ENCODE measurements at regions not wholly inside any gene's neighbourhood (a gene's known extent, or its start where the extent isn't known, plus 50 kb on each side); places are given as distances from the start of the nearest gene placed in this dataset.

- ATAC-seq (ENCODE audit: low FRiP score) (no peak), DNase-seq (no peak)
- Histone ChIP-seq H3K36me3 (ENCODE audit: control insufficient read depth in 1 of 2, insufficient read depth in 2 of 2, low read length in 1 of 2) (no peaks in the 10 kb centered on the region), H3K9me3 (ENCODE audit: control insufficient read depth, low read length) (no peaks in the 10 kb centered on the region), H3K27ac (ENCODE audit: low read depth in 1 of 2, low read length in 2 of 2) (no peak overlapping the region), H3K4me3 (ENCODE audit: low read length in 2 of 2) (no peak overlapping the region), H3K27me3 (ENCODE audit: control insufficient read depth in 1 of 2, insufficient read depth in 2 of 2, low read length in 1 of 2) (no peaks in the 10 kb centered on the region), H3K4me1 (ENCODE audit: control insufficient read depth in 1 of 2, insufficient read depth in 2 of 2, low read length in 2 of 2) (no peaks in the 10 kb centered on the region)
- intact Hi-C loops (cut with DNase I) = no loop called here
- 83 to 86% methylated on average over 3 of the region's 3 CpGs for WGBS, 2 donors
Observed at GRCh38 chr9:102594241-102594640, 400.9 kb upstream of the CYLC2 start.

GRCh38 chr9:102587281-102587680 is 407.9 kb upstream of the CYLC2 start:
- Histone ChIP-seq H3K4me1 (ENCODE audit: control insufficient read depth in 1 of 2, insufficient read depth in 2 of 2, low read length in 2 of 2) (no peaks in the 10 kb centered on the region), H3K27me3 (ENCODE audit: control insufficient read depth in 1 of 2, insufficient read depth in 2 of 2, low read length in 1 of 2) (no peaks in the 10 kb centered on the region), H3K27ac (ENCODE audit: low read depth in 1 of 2, low read length in 2 of 2) (no peak overlapping the region), H3K36me3 (ENCODE audit: control insufficient read depth in 1 of 2, insufficient read depth in 2 of 2, low read length in 1 of 2) (no peaks in the 10 kb centered on the region), H3K9me3 (ENCODE audit: control insufficient read depth, low read length) (no peaks in the 10 kb centered on the region), H3K4me3 (ENCODE audit: low read length in 2 of 2) (no peak overlapping the region)
- 41 to 47% methylated on average over 2 of the region's 2 CpGs for WGBS, 2 donors
- no peak for ATAC-seq (ENCODE audit: low FRiP score)
- DNase-seq = no peak
- intact Hi-C loops (cut with DNase I) = no loop called here

- intact Hi-C loops (cut with DNase I) = no loop called here
- Histone ChIP-seq H3K27me3 (ENCODE audit: control insufficient read depth in 1 of 2, insufficient read depth in 2 of 2, low read length in 1 of 2) (no peaks in the 10 kb centered on the region), H3K4me3 (ENCODE audit: low read length in 2 of 2) (no peak overlapping the region), H3K36me3 (ENCODE audit: control insufficient read depth in 1 of 2, insufficient read depth in 2 of 2, low read length in 1 of 2) (no peaks in the 10 kb centered on the region), H3K9me3 (ENCODE audit: control insufficient read depth, low read length) (no peaks in the 10 kb centered on the region), H3K4me1 (ENCODE audit: control insufficient read depth in 1 of 2, insufficient read depth in 2 of 2, low read length in 2 of 2) (peaks cover 0 to 2% of the 10 kb centered on the region in 2 donors), H3K27ac (ENCODE audit: low read depth in 1 of 2, low read length in 2 of 2) (no peak overlapping the region)
- ATAC-seq (ENCODE audit: low FRiP score) = no peak
- DNase-seq = no peak
- 88 to 96% methylated on average over 3 of the region's 3 CpGs for WGBS, 2 donors
Observed at GRCh38 chr9:102569436-102569835, 425.7 kb upstream of the CYLC2 start.

GRCh38 chr9:102551346-102551745 is 443.8 kb upstream of the CYLC2 start:
- Histone ChIP-seq H3K36me3 (ENCODE audit: control insufficient read depth in 1 of 2, insufficient read depth in 2 of 2, low read length in 1 of 2) (no peaks in the 10 kb centered on the region), H3K27me3 (ENCODE audit: control insufficient read depth in 1 of 2, insufficient read depth in 2 of 2, low read length in 1 of 2) (no peaks in the 10 kb centered on the region), H3K4me1 (ENCODE audit: control insufficient read depth in 1 of 2, insufficient read depth in 2 of 2, low read length in 2 of 2) (no peaks in the 10 kb centered on the region), H3K27ac (ENCODE audit: low read depth in 1 of 2, low read length in 2 of 2) (no peak overlapping the region), H3K9me3 (ENCODE audit: control insufficient read depth, low read length) (no peaks in the 10 kb centered on the region), H3K4me3 (ENCODE audit: low read length in 2 of 2) (no peak overlapping the region)
- 96 to 100% methylated on average over 1 of the region's 1 CpG for WGBS, 2 donors
- no peak for DNase-seq
- intact Hi-C loops (cut with DNase I) = no loop called here
- ATAC-seq (ENCODE audit: low FRiP score) = no peak

GRCh38 chr9:102550886-102551285 is 444.2 kb upstream of the CYLC2 start:
- no peaks in the 10 kb centered on the region for H3K9me3 ChIP-seq (ENCODE audit: control insufficient read depth, low read length)
- H3K27ac ChIP-seq (ENCODE audit: low read depth in 1 of 2, low read length in 2 of 2) = no peak overlapping the region
- ATAC-seq (ENCODE audit: low FRiP score) = no peak
- H3K36me3 ChIP-seq (ENCODE audit: control insufficient read depth in 1 of 2, insufficient read depth in 2 of 2, low read length in 1 of 2) = no peaks in the 10 kb centered on the region
- H3K4me1 ChIP-seq (ENCODE audit: control insufficient read depth in 1 of 2, insufficient read depth in 2 of 2, low read length in 2 of 2) = no peaks in the 10 kb centered on the region
- no peak for DNase-seq
- H3K27me3 ChIP-seq (ENCODE audit: control insufficient read depth in 1 of 2, insufficient read depth in 2 of 2, low read length in 1 of 2) = no peaks in the 10 kb centered on the region
- intact Hi-C loops (cut with DNase I) = no loop called here
- 85 to 91% methylated on average over 3 of the region's 3 CpGs for WGBS, 2 donors
- H3K4me3 ChIP-seq (ENCODE audit: low read length in 2 of 2) = no peak overlapping the region

- intact Hi-C loops (cut with DNase I) = no loop called here
- no peaks in the 10 kb centered on the region for H3K4me1 ChIP-seq (ENCODE audit: control insufficient read depth in 1 of 2, insufficient read depth in 2 of 2, low read length in 2 of 2)
- no peaks in the 10 kb centered on the region for H3K27me3 ChIP-seq (ENCODE audit: control insufficient read depth in 1 of 2, insufficient read depth in 2 of 2, low read length in 1 of 2)
- ATAC-seq (ENCODE audit: low FRiP score) (no peak), DNase-seq (no peak)
- no peak overlapping the region for H3K4me3 ChIP-seq (ENCODE audit: low read length in 2 of 2)
- no peak overlapping the region for H3K27ac ChIP-seq (ENCODE audit: low read depth in 1 of 2, low read length in 2 of 2)
- H3K9me3 ChIP-seq (ENCODE audit: control insufficient read depth, low read length) = no peaks in the 10 kb centered on the region
- H3K36me3 ChIP-seq (ENCODE audit: control insufficient read depth in 1 of 2, insufficient read depth in 2 of 2, low read length in 1 of 2) = no peaks in the 10 kb centered on the region
Observed at GRCh38 chr9:102550266-102550665, 444.9 kb upstream of the CYLC2 start.

GRCh38 chr9:102534031-102534430 is 461.1 kb upstream of the CYLC2 start:
- no peaks in the 10 kb centered on the region for H3K9me3 ChIP-seq (ENCODE audit: control insufficient read depth, low read length)
- no peak for ATAC-seq (ENCODE audit: low FRiP score)
- intact Hi-C loops (cut with DNase I) = no loop called here
- H3K4me1 ChIP-seq (ENCODE audit: control insufficient read depth in 1 of 2, insufficient read depth in 2 of 2, low read length in 2 of 2) = no peaks in the 10 kb centered on the region
- H3K27ac ChIP-seq (ENCODE audit: low read depth in 1 of 2, low read length in 2 of 2) = no peak overlapping the region
- WGBS, 2 donors = 26 to 41% methylated on average over 2 of the region's 2 CpGs
- no peaks in the 10 kb centered on the region for H3K36me3 ChIP-seq (ENCODE audit: control insufficient read depth in 1 of 2, insufficient read depth in 2 of 2, low read length in 1 of 2)
- no peak for DNase-seq
- no peak overlapping the region for H3K4me3 ChIP-seq (ENCODE audit: low read length in 2 of 2)
- no peaks in the 10 kb centered on the region for H3K27me3 ChIP-seq (ENCODE audit: control insufficient read depth in 1 of 2, insufficient read depth in 2 of 2, low read length in 1 of 2)

GRCh38 chr9:102521097-102521755 is 473.9 kb upstream of the CYLC2 start:
- 37 to 53% methylated on average over 3 of the region's 3 CpGs for WGBS, 2 donors
- Histone ChIP-seq H3K27me3 (ENCODE audit: control insufficient read depth in 1 of 2, insufficient read depth in 2 of 2, low read length in 1 of 2) (no peaks in the 10 kb centered on the region), H3K4me1 (ENCODE audit: control insufficient read depth in 1 of 2, insufficient read depth in 2 of 2, low read length in 2 of 2) (no peaks in the 10 kb centered on the region), H3K36me3 (ENCODE audit: control insufficient read depth in 1 of 2, insufficient read depth in 2 of 2, low read length in 1 of 2) (no peaks in the 10 kb centered on the region), H3K4me3 (ENCODE audit: low read length in 2 of 2) (no peak overlapping the region), H3K9me3 (ENCODE audit: control insufficient read depth, low read length) (no peaks in the 10 kb centered on the region), H3K27ac (ENCODE audit: low read depth in 1 of 2, low read length in 2 of 2) (no peak overlapping the region)
- intact Hi-C loops (cut with DNase I) = no loop called here
- DNase-seq (no peak), ATAC-seq (ENCODE audit: low FRiP score) (no peak)

GRCh38 chr9:102519423-102519822 is 475.7 kb upstream of the CYLC2 start:
- DNase-seq (no peak), ATAC-seq (ENCODE audit: low FRiP score) (no peak)
- Histone ChIP-seq H3K36me3 (ENCODE audit: control insufficient read depth in 1 of 2, insufficient read depth in 2 of 2, low read length in 1 of 2) (no peaks in the 10 kb centered on the region), H3K27ac (ENCODE audit: low read depth in 1 of 2, low read length in 2 of 2) (no peak overlapping the region), H3K4me3 (ENCODE audit: low read length in 2 of 2) (no peak overlapping the region), H3K27me3 (ENCODE audit: control insufficient read depth in 1 of 2, insufficient read depth in 2 of 2, low read length in 1 of 2) (no peaks in the 10 kb centered on the region), H3K9me3 (ENCODE audit: control insufficient read depth, low read length) (no peaks in the 10 kb centered on the region), H3K4me1 (ENCODE audit: control insufficient read depth in 1 of 2, insufficient read depth in 2 of 2, low read length in 2 of 2) (no peaks in the 10 kb centered on the region)
- intact Hi-C loops (cut with DNase I) = no loop called here
- 84 to 94% methylated on average over 5 of the region's 5 CpGs for WGBS, 2 donors
